Endothelial cell of umbilical vein (primary cell): ENCODE measurements at regions not wholly inside any gene's neighbourhood (a gene's known extent, or its start where the extent isn't known, plus 50 kb on each side); places are given as distances from the start of the nearest gene placed in this dataset.

ENCODE experiments used
- EZH2 ChIP-seq: IDR thresholded peaks from 2 replicates; pipeline ENCODE4 v1.6.1; 2012; ENCODE audit warnings: borderline replicate concordance, low read depth, mild to moderate bottlenecking, moderate library complexity, low read length, inconsistent platforms; ENCODE audit not compliant: severe bottlenecking
- FOS ChIP-seq: IDR thresholded peaks from 2 replicates; pipeline ENCODE4 v1.6.1; 2011; ENCODE audit warnings: mild to moderate bottlenecking, low read length, moderate library complexity, borderline replicate concordance; ENCODE audit not compliant: insufficient read depth
- JUN ChIP-seq: IDR thresholded peaks from 2 replicates; pipeline ENCODE4 v1.6.1; 2011; ENCODE audit warnings: borderline replicate concordance, low read depth; ENCODE audit not compliant: insufficient read length, insufficient read depth
- MYC ChIP-seq: IDR thresholded peaks from one replicate; pipeline ENCODE4 v1.6.1; 2011; ENCODE audit warnings: mild to moderate bottlenecking, low read depth, low read length
- POLR2A ChIP-seq: IDR thresholded peaks from 2 replicates; pipeline ENCODE4 v1.6.1; 2012; ENCODE audit warnings: low read depth, mild to moderate bottlenecking, control low read depth, low read length
- POLR2AphosphoS5 ChIP-seq: IDR thresholded peaks from 2 replicates; pipeline ENCODE4 v1.6.1; 2012; ENCODE audit warnings: low read depth, mild to moderate bottlenecking, control low read depth, low read length, moderate library complexity; ENCODE audit not compliant: insufficient read depth
- TF ChIP-seq, protein P1 (sequence below), 2 donors: IDR thresholded peaks; 1 replicate in 1 of 2; 2 replicates in 1 of 2; pipeline ENCODE4 v1.5.1; 2011; ENCODE audit warnings: low read length in 2 of 2, mild to moderate bottlenecking in 2 of 2, moderate library complexity in 2 of 2, control low read depth in 1 of 2, inconsistent platforms in 1 of 2, low read depth in 1 of 2; ENCODE audit not compliant: insufficient read depth in 1 of 2; ENCODE audit errors: extremely low read depth in 1 of 2
- TF ChIP-seq, protein P2 (sequence below): IDR thresholded peaks from 2 replicates; pipeline ENCODE4 v1.6.1; 2011; ENCODE audit not compliant: insufficient read depth, insufficient read length

DNA sequence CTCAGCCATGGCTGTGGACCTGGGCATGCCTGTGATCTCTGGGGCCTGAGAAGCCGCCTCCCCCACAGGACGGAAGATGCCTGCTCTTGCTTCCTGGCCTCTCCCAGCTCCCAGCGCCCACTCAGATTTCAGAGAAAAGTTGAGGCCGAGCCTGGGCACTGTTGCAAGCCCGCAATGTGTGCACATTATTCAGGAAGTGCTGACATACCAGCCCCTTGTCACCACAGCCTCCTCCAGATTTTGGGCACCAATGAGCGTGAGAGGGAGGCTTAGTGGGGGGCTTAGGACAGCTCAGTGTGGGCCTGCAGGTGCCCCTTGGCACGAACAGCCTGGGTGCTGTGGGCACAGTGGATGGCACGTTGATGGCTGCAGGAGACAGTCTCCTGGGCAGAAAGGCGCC is 1400.9 kb upstream of the ALCAM start:
- TF ChIP-seq POLR2AphosphoS5 (no peak), POLR2A (no peak), EZH2 (no peak), MYC (no peak), JUN (no peak), FOS (no peak)
- TF ChIP-seq, protein P1, sequence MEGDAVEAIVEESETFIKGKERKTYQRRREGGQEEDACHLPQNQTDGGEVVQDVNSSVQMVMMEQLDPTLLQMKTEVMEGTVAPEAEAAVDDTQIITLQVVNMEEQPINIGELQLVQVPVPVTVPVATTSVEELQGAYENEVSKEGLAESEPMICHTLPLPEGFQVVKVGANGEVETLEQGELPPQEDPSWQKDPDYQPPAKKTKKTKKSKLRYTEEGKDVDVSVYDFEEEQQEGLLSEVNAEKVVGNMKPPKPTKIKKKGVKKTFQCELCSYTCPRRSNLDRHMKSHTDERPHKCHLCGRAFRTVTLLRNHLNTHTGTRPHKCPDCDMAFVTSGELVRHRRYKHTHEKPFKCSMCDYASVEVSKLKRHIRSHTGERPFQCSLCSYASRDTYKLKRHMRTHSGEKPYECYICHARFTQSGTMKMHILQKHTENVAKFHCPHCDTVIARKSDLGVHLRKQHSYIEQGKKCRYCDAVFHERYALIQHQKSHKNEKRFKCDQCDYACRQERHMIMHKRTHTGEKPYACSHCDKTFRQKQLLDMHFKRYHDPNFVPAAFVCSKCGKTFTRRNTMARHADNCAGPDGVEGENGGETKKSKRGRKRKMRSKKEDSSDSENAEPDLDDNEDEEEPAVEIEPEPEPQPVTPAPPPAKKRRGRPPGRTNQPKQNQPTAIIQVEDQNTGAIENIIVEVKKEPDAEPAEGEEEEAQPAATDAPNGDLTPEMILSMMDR (IDR thresholded peaks at IDR 0.05; ENCODE audit: extremely low read depth in 1 of 2, insufficient read depth in 1 of 2, low read depth in 1 of 2, low read length in 2 of 2) = no peak
- TF ChIP-seq, protein P2, sequence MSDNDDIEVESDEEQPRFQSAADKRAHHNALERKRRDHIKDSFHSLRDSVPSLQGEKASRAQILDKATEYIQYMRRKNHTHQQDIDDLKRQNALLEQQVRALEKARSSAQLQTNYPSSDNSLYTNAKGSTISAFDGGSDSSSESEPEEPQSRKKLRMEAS = no peak
